DND-41 (cell line): ENCODE measurements at regions not wholly inside any gene's neighbourhood (a gene's known extent, or its start where the extent isn't known, plus 50 kb on each side); places are given as distances from the start of the nearest gene placed in this dataset.

ENCODE experiments used
- ATAC-seq: fragments of 200-7000 bp; cut with Tn5 transposase; 3 replicates; pipeline ENCODE4 v1.9.1; 2021; ENCODE audit warnings: low read depth; ENCODE audit not compliant: insufficient read depth
- DNase-seq: peaks from one replicate; pipeline ENCODE4 v3.0.0-alpha.2; 2020
- H2AFZ ChIP-seq: 2 replicates; pipeline ENCODE4 v1.6.0; 2012; ENCODE audit warnings: low read depth, low read length
- H3K27ac ChIP-seq: 2 replicates; pipeline ENCODE4 v1.5.1; 2012; ENCODE audit warnings: low read length, inconsistent platforms
- H3K27me3 ChIP-seq: fragments of 200-600 bp; sonication (generic); 2 replicates; pipeline ENCODE4 v1.6.0; 2012; ENCODE audit warnings: low read length, mild to moderate bottlenecking, inconsistent platforms; ENCODE audit not compliant: insufficient read depth, poor library complexity
- H3K36me3 ChIP-seq: 2 replicates; pipeline ENCODE4 v1.5.1; 2012; ENCODE audit warnings: low read length, inconsistent platforms; ENCODE audit not compliant: insufficient read depth
- H3K4me1 ChIP-seq: 2 replicates; pipeline ENCODE4 v1.5.1; 2012; ENCODE audit warnings: mild to moderate bottlenecking, low read length; ENCODE audit not compliant: insufficient read depth
- H3K4me2 ChIP-seq: 2 replicates; pipeline ENCODE4 v1.6.0; 2012; ENCODE audit warnings: mild to moderate bottlenecking, moderate library complexity, low read length, inconsistent platforms; ENCODE audit not compliant: insufficient read depth
- H3K4me3 ChIP-seq, 2 experiments: fragments of 200-600 bp in 1 of 2; shearing (Covaris generic) in 1 of 2; 2 replicates each; pipeline ENCODE4 v1.5.1; 2012 to 2016; ENCODE audit warnings: inconsistent platforms in 2 of 2, low read length in 2 of 2, mild to moderate bottlenecking in 2 of 2, low read depth in 1 of 2, moderate library complexity in 1 of 2
- H3K79me2 ChIP-seq: 2 replicates; pipeline ENCODE4 v1.6.0; 2012; ENCODE audit warnings: low read length, inconsistent platforms; ENCODE audit not compliant: insufficient read depth
- H3K9ac ChIP-seq: 2 replicates; pipeline ENCODE4 v1.6.0; 2012; ENCODE audit warnings: low read depth, mild to moderate bottlenecking, inconsistent platforms, low read length, moderate library complexity
- H3K9me3 ChIP-seq: 2 replicates; pipeline ENCODE4 v1.5.1; 2012; ENCODE audit warnings: low read length, moderate library complexity, mild to moderate bottlenecking, inconsistent platforms; ENCODE audit not compliant: insufficient read depth, severe bottlenecking
- H4K20me1 ChIP-seq: 2 replicates; pipeline ENCODE4 v1.6.0; 2012; ENCODE audit warnings: low read length; ENCODE audit not compliant: insufficient read depth
- EZH2 ChIP-seq: IDR thresholded peaks from 3 replicates; pipeline ENCODE4 v1.6.1; 2012; ENCODE audit warnings: borderline replicate concordance, low read depth, mild to moderate bottlenecking, moderate library complexity, low read length, inconsistent platforms; ENCODE audit not compliant: severe bottlenecking
- TF ChIP-seq, protein P1 (sequence below): IDR thresholded peaks from 2 replicates; pipeline ENCODE4 v1.5.1; 2012; ENCODE audit warnings: borderline replicate concordance, low read length, moderate library complexity, mild to moderate bottlenecking; ENCODE audit not compliant: poor library complexity, severe bottlenecking; ENCODE audit errors: extremely low read depth

DNA sequence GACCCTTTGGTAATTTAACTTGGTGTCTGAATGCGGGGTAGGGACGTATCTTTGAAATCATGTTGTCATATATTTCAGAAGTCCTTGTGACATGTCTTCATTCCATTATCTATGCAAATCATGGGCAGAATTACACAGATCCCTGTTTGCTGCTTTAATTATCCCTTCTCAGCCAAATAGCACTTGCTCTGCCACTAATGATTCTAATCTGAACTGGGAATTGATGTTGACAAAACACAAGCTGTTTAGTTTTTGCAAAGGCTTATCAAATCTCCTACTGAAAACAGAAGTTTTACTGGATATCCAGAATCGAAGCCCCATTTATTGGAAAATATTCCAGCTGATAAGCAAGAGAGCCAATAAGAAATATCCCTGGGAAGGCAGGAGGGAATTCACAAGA is 205.9 kb upstream of the COX10 start:
- Histone ChIP-seq H4K20me1 (no peaks in the 10 kb centered on the region), H3K4me2 (no peak overlapping the region), H3K27ac (no peak overlapping the region), H3K9me3 (peaks cover 5% of the 10 kb centered on the region), H3K4me3 (no peak overlapping the region), H3K9ac (no peak overlapping the region), H3K79me2 (no peaks in the 10 kb centered on the region), H3K36me3 (no peaks in the 10 kb centered on the region), H2AFZ (no peak overlapping the region), H3K4me1 (no peaks in the 10 kb centered on the region), H3K27me3 (no peaks in the 10 kb centered on the region)
- TF ChIP-seq EZH2, result no peak
- TF ChIP-seq, protein P1, sequence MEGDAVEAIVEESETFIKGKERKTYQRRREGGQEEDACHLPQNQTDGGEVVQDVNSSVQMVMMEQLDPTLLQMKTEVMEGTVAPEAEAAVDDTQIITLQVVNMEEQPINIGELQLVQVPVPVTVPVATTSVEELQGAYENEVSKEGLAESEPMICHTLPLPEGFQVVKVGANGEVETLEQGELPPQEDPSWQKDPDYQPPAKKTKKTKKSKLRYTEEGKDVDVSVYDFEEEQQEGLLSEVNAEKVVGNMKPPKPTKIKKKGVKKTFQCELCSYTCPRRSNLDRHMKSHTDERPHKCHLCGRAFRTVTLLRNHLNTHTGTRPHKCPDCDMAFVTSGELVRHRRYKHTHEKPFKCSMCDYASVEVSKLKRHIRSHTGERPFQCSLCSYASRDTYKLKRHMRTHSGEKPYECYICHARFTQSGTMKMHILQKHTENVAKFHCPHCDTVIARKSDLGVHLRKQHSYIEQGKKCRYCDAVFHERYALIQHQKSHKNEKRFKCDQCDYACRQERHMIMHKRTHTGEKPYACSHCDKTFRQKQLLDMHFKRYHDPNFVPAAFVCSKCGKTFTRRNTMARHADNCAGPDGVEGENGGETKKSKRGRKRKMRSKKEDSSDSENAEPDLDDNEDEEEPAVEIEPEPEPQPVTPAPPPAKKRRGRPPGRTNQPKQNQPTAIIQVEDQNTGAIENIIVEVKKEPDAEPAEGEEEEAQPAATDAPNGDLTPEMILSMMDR, result no peak
- ATAC-seq, result no peak
- no peak for DNase-seq

DNA sequence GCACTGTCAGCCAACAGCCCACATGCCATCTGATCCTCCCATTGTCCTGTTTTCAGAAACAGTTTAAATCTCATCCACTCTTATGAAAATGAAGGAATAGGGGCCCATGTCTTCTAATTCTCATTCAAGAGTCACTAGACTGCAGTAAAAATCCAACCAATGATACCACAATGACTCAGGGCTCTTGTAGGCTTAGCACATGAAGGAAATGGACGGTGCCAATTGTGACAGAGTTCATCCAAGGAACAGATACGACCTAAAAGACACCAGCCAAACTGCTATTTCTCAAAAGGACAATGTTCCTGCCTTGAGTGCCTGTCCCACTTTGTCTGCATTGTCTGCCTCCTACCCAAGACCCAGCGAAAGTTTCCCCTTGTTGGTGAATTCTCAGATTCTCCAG is 204.8 kb upstream of the COX10 start:
- Histone ChIP-seq H3K4me3 (no peak overlapping the region), H3K4me2 (no peak overlapping the region), H3K4me1 (no peaks in the 10 kb centered on the region), H4K20me1 (no peaks in the 10 kb centered on the region), H3K36me3 (no peaks in the 10 kb centered on the region), H3K27me3 (no peaks in the 10 kb centered on the region), H3K27ac (no peak overlapping the region), H3K9ac (no peak overlapping the region), H3K9me3 (peaks cover 5% of the 10 kb centered on the region), H2AFZ (no peak overlapping the region), H3K79me2 (no peaks in the 10 kb centered on the region)
- TF ChIP-seq, protein P1, result no peak
- no peak for TF ChIP-seq EZH2
- ATAC-seq (no peak), DNase-seq (no peak)

DNA sequence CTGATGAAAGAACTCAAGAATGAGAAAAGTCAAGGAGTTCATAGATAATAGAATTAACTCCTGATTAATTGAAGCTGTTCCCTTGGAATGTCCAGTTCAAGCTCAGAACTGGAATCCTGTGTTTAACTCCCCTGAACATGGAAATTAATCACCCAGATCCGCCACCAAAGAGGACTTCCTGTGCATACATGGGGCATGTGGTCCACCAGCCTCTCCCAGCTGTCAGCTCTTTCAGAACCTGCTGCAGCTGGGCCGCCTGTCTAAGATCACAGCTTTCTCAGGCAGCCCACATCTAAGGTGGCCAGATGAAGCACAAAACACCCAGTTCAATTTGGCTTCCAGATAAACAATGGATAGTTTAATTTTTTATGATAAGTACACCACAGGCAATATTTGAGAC is 203.7 kb upstream of the COX10 start:
- no peaks in the 10 kb centered on the region for H3K4me1 ChIP-seq
- no peaks in the 10 kb centered on the region for H3K27me3 ChIP-seq
- no peak overlapping the region for H3K9ac ChIP-seq
- H3K4me3 ChIP-seq, result no peak overlapping the region
- peak; percentile 78 for ATAC-seq
- no peak overlapping the region for H3K4me2 ChIP-seq
- TF ChIP-seq, protein P1, result no peak
- TF ChIP-seq EZH2, result no peak
- DNase-seq, result peak; percentile 32
- no peaks in the 10 kb centered on the region for H3K36me3 ChIP-seq
- no peak overlapping the region for H3K27ac ChIP-seq
- H3K79me2 ChIP-seq, result no peaks in the 10 kb centered on the region
- no peak overlapping the region for H2AFZ ChIP-seq
- peaks cover 5% of the 10 kb centered on the region for H3K9me3 ChIP-seq
- H4K20me1 ChIP-seq, result no peaks in the 10 kb centered on the region

DNA sequence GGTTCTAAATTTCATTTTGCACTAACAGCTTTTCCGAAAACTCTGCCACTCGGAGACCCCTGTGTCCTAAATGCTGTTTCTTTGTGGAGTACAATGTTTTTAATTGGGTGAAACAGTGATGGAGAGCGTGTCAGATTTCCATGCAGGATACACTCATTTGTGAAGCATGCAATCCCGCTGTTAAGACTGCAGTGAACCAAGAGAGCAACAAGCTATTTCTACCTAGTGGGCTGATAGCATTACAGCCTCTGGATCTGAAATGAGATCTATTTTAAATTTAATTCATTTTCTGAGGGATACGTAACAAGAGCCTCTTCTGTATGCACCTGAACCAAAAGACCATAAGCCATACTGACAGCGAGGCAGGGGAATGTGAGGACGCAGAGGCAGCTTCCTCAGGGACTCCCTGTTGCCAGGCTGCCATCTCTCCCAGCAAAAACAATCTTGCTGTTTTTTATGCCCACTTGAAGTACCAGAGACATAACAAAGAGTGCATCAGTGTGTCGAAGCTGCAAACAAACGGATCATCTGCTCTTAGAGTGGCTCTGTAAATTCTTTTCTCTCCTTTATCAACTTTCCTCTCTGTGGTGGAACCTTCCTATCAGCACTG is 199.9 kb upstream of the COX10 start:
- Histone ChIP-seq H3K36me3 (no peaks in the 10 kb centered on the region), H2AFZ (no peak overlapping the region), H3K9ac (no peak overlapping the region), H3K27me3 (no peaks in the 10 kb centered on the region), H3K9me3 (peaks cover 5% of the 10 kb centered on the region), H3K4me1 (no peaks in the 10 kb centered on the region), H4K20me1 (no peaks in the 10 kb centered on the region), H3K79me2 (no peaks in the 10 kb centered on the region), H3K27ac (no peak overlapping the region), H3K4me3 (no peak overlapping the region), H3K4me2 (no peak overlapping the region)
- no peak for TF ChIP-seq EZH2
- TF ChIP-seq, protein P1, result no peak
- no peak for ATAC-seq
- DNase-seq, result no peak
